Esophagus squamous epithelium (tissue), 4 donors: ENCODE measurements at regions not wholly inside any gene's neighbourhood (a gene's known extent, or its start where the extent isn't known, plus 50 kb on each side); places are given as distances from the start of the nearest gene placed in this dataset.

ENCODE experiments used
- POLR2A ChIP-seq, 4 donors: fragments of 450-650 bp; IDR thresholded peaks; one replicate each; pipeline ENCODE4 v1.6.1; 2017; ENCODE audit warnings: antibody characterized with exemption in 4 of 4, mild to moderate bottlenecking in 4 of 4, moderate library complexity in 3 of 4
- TF ChIP-seq, protein P1 (sequence below), 6 experiments: fragments of 450-650 bp in 4 of 6; fragments of 200-600 bp in 2 of 6; sonication (generic) in 2 of 6; IDR thresholded peaks; one replicate each; pipeline ENCODE4 v1.5.1; 2016 to 2019; ENCODE audit warnings: antibody characterized with exemption in 6 of 6, mild to moderate bottlenecking in 4 of 6, moderate library complexity in 4 of 6

DNA sequence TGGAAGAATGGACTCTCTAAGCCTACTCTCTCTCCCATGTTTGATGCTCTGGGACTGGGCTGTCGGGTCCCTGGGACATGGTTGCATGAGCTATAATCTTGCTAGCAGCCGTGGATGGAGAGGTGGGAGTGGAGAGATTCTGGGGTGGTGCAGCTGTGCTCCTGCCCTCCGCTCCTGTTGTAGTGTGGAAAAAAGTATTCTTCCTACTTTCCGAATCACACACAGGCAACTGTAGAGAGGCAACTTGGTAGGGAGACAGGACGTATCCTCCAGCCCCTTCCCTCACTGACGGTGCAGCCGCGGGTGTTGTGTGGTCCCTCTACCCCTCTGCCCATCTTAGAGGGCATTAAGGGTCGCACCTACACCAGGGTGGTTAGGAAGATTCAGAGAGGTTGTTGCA, 281.4 kb upstream of the TLE3 start:
- TF ChIP-seq, protein P1, sequence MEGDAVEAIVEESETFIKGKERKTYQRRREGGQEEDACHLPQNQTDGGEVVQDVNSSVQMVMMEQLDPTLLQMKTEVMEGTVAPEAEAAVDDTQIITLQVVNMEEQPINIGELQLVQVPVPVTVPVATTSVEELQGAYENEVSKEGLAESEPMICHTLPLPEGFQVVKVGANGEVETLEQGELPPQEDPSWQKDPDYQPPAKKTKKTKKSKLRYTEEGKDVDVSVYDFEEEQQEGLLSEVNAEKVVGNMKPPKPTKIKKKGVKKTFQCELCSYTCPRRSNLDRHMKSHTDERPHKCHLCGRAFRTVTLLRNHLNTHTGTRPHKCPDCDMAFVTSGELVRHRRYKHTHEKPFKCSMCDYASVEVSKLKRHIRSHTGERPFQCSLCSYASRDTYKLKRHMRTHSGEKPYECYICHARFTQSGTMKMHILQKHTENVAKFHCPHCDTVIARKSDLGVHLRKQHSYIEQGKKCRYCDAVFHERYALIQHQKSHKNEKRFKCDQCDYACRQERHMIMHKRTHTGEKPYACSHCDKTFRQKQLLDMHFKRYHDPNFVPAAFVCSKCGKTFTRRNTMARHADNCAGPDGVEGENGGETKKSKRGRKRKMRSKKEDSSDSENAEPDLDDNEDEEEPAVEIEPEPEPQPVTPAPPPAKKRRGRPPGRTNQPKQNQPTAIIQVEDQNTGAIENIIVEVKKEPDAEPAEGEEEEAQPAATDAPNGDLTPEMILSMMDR (IDR thresholded peaks at IDR 0.05) = no peak
- TF ChIP-seq POLR2A (IDR thresholded peaks at IDR 0.05) = no peak
